ENCODE measurements at regions not wholly inside any gene's neighbourhood (a gene's known extent, or its start where the extent isn't known, plus 50 kb on each side); places are given as distances from the start of the nearest gene placed in this dataset.

DNA sequence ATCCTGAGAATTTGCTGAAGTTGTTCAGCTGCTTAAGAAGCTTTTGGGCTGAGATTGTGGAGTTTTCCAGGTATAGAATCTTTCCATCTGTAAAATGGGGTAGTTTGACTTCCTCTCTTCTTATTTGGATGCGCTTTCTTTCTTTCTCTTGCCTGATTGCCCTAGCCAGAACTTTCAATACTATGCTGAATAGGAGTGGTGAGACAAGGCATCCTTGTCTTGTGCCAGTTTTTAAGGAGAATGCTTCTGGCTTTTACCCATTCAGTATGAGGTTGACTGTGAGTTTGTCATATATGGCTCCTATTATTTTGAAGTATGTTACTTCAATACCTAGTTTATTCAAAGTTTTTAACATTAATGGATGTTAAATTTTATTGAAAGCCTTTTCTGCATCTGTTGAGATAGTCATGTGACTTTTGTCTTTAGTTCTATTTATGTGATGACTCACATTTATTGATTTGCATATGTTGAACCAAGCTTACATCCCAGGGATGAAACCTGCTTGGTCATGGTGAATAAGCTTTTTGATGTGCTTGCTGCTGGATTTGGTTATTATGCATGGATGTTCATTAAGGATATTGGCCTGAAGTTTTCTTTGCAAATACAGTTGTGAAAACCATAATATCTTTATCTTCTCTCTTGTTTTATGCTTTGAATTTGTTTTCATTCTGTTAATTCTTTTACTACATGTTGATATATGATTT is 573.8 kb upstream of the NDST4 start:
- Histone ChIP-seq H3K27me3 (no peaks in the 10 kb centered on the region), H3K27ac (no peak overlapping the region), H3K36me3 (replicated peaks in 1 of 2; ENCODE audit: insufficient read depth in 1 of 2, low read depth in 2 of 2) (no peaks in the 10 kb centered on the region), H3K4me1 (no peaks in the 10 kb centered on the region), H3K4me3 (no peak overlapping the region), H3K9me3 (no peaks in the 10 kb centered on the region)
- intact Hi-C loops (cut with DNase I): no loop called here
- no peak for TF ChIP-seq POLR2A (IDR thresholded peaks at IDR 0.05)
- TF ChIP-seq, protein P1, sequence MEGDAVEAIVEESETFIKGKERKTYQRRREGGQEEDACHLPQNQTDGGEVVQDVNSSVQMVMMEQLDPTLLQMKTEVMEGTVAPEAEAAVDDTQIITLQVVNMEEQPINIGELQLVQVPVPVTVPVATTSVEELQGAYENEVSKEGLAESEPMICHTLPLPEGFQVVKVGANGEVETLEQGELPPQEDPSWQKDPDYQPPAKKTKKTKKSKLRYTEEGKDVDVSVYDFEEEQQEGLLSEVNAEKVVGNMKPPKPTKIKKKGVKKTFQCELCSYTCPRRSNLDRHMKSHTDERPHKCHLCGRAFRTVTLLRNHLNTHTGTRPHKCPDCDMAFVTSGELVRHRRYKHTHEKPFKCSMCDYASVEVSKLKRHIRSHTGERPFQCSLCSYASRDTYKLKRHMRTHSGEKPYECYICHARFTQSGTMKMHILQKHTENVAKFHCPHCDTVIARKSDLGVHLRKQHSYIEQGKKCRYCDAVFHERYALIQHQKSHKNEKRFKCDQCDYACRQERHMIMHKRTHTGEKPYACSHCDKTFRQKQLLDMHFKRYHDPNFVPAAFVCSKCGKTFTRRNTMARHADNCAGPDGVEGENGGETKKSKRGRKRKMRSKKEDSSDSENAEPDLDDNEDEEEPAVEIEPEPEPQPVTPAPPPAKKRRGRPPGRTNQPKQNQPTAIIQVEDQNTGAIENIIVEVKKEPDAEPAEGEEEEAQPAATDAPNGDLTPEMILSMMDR (IDR thresholded peaks at IDR 0.05): no peak
- no peak for DNase-seq
- no peak for ATAC-seq
- WGBS, 2 donors: 78 to 96% methylated on average over 1 of the region's 1 CpG

DNA sequence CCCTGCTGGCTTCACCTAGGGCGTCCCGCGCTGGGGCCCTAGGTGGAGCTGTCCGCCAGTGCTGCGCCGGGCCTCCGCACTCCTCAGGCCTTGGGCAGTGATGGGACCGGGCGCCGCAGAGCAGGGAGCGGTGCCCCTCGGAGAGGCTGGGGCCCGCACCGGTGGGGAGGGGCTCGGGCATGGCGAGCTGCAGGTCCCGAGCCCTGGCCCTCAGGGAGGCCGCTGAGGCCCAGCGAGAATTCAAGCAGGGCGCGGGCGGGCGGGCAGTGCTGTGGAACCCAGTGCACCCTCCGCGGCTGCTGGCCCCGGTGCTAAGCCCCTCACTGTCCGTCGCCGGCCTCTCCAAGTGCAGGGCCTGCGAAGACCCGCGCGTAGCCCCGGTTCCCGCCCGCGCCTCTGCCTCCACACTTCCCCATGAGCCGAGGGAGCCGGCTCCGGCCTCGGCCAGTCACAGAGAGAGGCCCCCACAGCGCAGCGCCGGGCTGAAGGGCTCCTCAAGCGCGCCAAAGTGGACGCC is 565.1 kb upstream of the NDST4 start:
- H3K36me3 ChIP-seq (replicated peaks in 1 of 2; ENCODE audit: insufficient read depth in 1 of 2, low read depth in 2 of 2): no peaks in the 10 kb centered on the region
- no peak for ATAC-seq
- no peak for TF ChIP-seq POLR2A (IDR thresholded peaks at IDR 0.05)
- TF ChIP-seq, protein P1 (IDR thresholded peaks at IDR 0.05): no peak
- H3K4me3 ChIP-seq: no peak overlapping the region
- H3K27ac ChIP-seq: no peak overlapping the region
- H3K9me3 ChIP-seq: no peaks in the 10 kb centered on the region
- intact Hi-C loops (cut with DNase I): no loop called here
- WGBS, 2 donors: 84 to 87% methylated on average over 15 to 39 of the region's 47 CpGs
- no peak for DNase-seq
- no peaks in the 10 kb centered on the region for H3K27me3 ChIP-seq
- H3K4me1 ChIP-seq: no peaks in the 10 kb centered on the region

- TF ChIP-seq, protein P1 (IDR thresholded peaks at IDR 0.05): no peak
- no peak for TF ChIP-seq POLR2A (IDR thresholded peaks at IDR 0.05)
- H3K36me3 ChIP-seq (replicated peaks in 1 of 2; ENCODE audit: insufficient read depth in 1 of 2, low read depth in 2 of 2): no peaks in the 10 kb centered on the region
- no peak overlapping the region for H3K4me3 ChIP-seq
- 34 to 38% methylated on average over 1 of the region's 1 CpG for WGBS, 2 donors
- no peaks in the 10 kb centered on the region for H3K27me3 ChIP-seq
- DNase-seq (no peak), ATAC-seq (no peak)
- intact Hi-C loops (cut with DNase I): no loop called here
- no peaks in the 10 kb centered on the region for H3K4me1 ChIP-seq
- H3K9me3 ChIP-seq: no peaks in the 10 kb centered on the region
- H3K27ac ChIP-seq: no peak overlapping the region
Observed at GRCh38 chr4:115675719-115676118, 562.3 kb upstream of the NDST4 start.

- no peak for TF ChIP-seq POLR2A (IDR thresholded peaks at IDR 0.05)
- TF ChIP-seq, protein P1 (IDR thresholded peaks at IDR 0.05): no peak
- Histone ChIP-seq H3K4me1 (no peaks in the 10 kb centered on the region), H3K4me3 (no peak overlapping the region), H3K36me3 (replicated peaks in 1 of 2; ENCODE audit: insufficient read depth in 1 of 2, low read depth in 2 of 2) (no peaks in the 10 kb centered on the region), H3K9me3 (no peaks in the 10 kb centered on the region), H3K27me3 (no peaks in the 10 kb centered on the region), H3K27ac (no peak overlapping the region)
- ATAC-seq (no peak), DNase-seq (no peak)
- intact Hi-C loops (cut with DNase I): no loop called here
Observed at GRCh38 chr4:115674485-115674884, 561.1 kb upstream of the NDST4 start.

- ATAC-seq: no peak
- 13 to 21% methylated on average over 5 of the region's 5 CpGs for WGBS, 2 donors
- TF ChIP-seq, protein P1 (IDR thresholded peaks at IDR 0.05): no peak
- no peak for TF ChIP-seq POLR2A (IDR thresholded peaks at IDR 0.05)
Observed at GRCh38 chr4:115671581-115671980, 558.2 kb upstream of the NDST4 start.

More at GRCh38 chr4:115671581-115671980, 558.2 kb upstream of the NDST4 start:
- Histone ChIP-seq H3K4me1 (no peaks in the 10 kb centered on the region), H3K9me3 (no peaks in the 10 kb centered on the region), H3K27me3 (no peaks in the 10 kb centered on the region), H3K27ac (no peak overlapping the region), H3K36me3 (replicated peaks in 1 of 2; ENCODE audit: insufficient read depth in 1 of 2, low read depth in 2 of 2) (no peaks in the 10 kb centered on the region), H3K4me3 (no peak overlapping the region)
- intact Hi-C loops (cut with DNase I): no loop called here
- no peak for DNase-seq
